ENCODE measurements at regions not wholly inside any gene's neighbourhood (a gene's known extent, or its start where the extent isn't known, plus 50 kb on each side); places are given as distances from the start of the nearest gene placed in this dataset.

DNA sequence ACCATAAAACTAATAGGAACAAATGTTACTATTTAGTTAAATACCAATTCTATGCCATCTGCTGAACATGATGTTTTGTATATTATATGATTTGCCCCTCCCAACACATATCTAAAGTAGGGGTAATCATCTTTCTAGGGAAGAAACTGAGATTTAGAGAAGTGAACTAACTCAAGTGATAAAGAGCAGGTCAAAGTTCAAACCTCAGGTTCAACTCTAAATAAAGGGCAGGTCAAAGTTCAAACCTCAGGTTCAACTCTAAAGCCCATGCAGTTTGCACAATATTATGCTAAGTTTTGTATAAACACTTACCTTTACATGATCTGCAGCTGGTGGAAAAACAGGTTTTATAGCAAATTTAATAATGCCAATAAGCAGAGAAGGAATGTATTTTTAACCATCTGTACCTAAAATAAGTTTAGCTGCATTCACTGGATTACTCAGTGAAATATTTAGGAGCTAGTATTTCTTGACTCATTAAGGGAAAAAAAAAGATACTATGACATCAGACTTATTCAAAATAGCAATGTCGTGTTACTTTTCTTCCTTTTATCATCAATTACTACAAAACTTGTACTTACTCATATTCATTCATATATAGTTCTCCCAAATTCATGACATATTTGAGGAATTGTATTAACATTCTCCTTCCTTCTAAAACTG lies 1194.3 kb upstream of the CELF2 start:
- H3K79me2 ChIP-seq (ENCODE audit: insufficient read depth, low read length), result no peaks in the 10 kb centered on the region
- TF ChIP-seq FOSL1 (IDR thresholded peaks at IDR 0.05; ENCODE audit: low read depth) (no peak), RAD21 (IDR thresholded peaks at IDR 0.05; ENCODE audit: low read depth) (no peak), SIN3A (IDR thresholded peaks at IDR 0.05; ENCODE audit: low read depth) (no peak)
- H3K36me3 ChIP-seq (ENCODE audit: control insufficient read depth in 1 of 2, insufficient read depth in 2 of 2, low read length in 2 of 2), result no peaks in the 10 kb centered on the region
- no peak overlapping the region for H3K9ac ChIP-seq (ENCODE audit: low read length)
- no peak overlapping the region for H3K4me2 ChIP-seq (ENCODE audit: low read length)
- ATAC-seq (no peak), DNase-seq (ENCODE audit: low read depth, low spot score) (no peak)
- intact Hi-C loops (cut with micrococcal nuclease), result no loop called here
- BruUV-seq (replicated peaks), result no TSS peak
- H3K27ac ChIP-seq (ENCODE audit: low read depth, low read length), result no peak overlapping the region
- H3K27me3 ChIP-seq (ENCODE audit: insufficient read depth, low read length), result no peaks in the 10 kb centered on the region
- H2AFZ ChIP-seq (ENCODE audit: low read depth, low read length, poor library complexity, severe bottlenecking), result no peak overlapping the region
- ChIA-PET POLR2A (no interaction called here), CTCF (no interaction called here), RAD21 (ENCODE audit: low non-redundant PET in 1 of 2, low total read pairs in 2 of 2, uncharacterized antibody in 2 of 2, unreplicated experiment in 2 of 2) (no interaction called here)
- H3K9me3 ChIP-seq (ENCODE audit: control insufficient read depth in 1 of 2, insufficient read depth in 1 of 2, low read depth in 1 of 2, low read length in 2 of 2), result peaks cover 6 to 21% of the 10 kb centered on the region in 2 experiments; a peak in 2 of 4 replicates
- no peaks in the 10 kb centered on the region for H3K9me2 ChIP-seq (ENCODE audit: insufficient read depth)
- no peak overlapping the region for H3K4me3 ChIP-seq (replicated peaks in 1 of 2; ENCODE audit: low read depth in 1 of 2, low read length in 2 of 2)
- H3K4me1 ChIP-seq (ENCODE audit: control insufficient read depth in 1 of 2, insufficient read depth in 2 of 2, low read length in 2 of 2), result no peaks in the 10 kb centered on the region
- no peaks in the 10 kb centered on the region; the same call in 1 of the 2 replicates for H4K20me1 ChIP-seq (ENCODE audit: insufficient read depth)

DNA sequence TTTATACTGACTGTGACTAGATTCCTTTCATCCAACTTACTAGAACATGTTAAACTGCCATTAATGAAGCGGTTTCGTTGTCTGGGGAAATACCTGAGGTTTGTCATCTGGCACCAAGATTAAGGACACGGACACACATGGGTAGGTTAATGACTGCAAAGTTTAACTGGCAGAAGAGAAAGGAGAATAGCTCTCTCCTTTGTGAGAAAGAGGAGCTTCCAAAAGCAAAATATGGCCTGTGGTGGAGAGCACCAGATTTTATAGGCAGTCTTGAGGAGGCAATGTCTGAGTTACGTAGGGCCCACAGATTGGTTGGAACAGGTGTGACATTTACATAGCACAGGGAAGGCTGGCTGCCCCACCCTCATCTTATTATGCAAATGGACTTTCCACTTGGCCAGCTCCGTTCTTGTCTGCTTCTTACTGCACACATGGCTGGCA lies 1193.0 kb upstream of the CELF2 start:
- no peak for DNase-seq (ENCODE audit: low read depth, low spot score)
- Histone ChIP-seq H3K4me3 (replicated peaks in 1 of 2; ENCODE audit: low read depth in 1 of 2, low read length in 2 of 2) (no peak overlapping the region), H3K4me2 (ENCODE audit: low read length) (no peak overlapping the region), H3K36me3 (ENCODE audit: control insufficient read depth in 1 of 2, insufficient read depth in 2 of 2, low read length in 2 of 2) (no peaks in the 10 kb centered on the region), H4K20me1 (ENCODE audit: insufficient read depth) (no peaks in the 10 kb centered on the region; the same call in 1 of the 2 replicates), H3K4me1 (ENCODE audit: control insufficient read depth in 1 of 2, insufficient read depth in 2 of 2, low read length in 2 of 2) (no peaks in the 10 kb centered on the region), H3K27ac (ENCODE audit: low read depth, low read length) (no peak overlapping the region), H3K9me2 (ENCODE audit: insufficient read depth) (no peaks in the 10 kb centered on the region), H2AFZ (ENCODE audit: low read depth, low read length, poor library complexity, severe bottlenecking) (no peak overlapping the region), H3K9me3 (ENCODE audit: control insufficient read depth in 1 of 2, insufficient read depth in 1 of 2, low read depth in 1 of 2, low read length in 2 of 2) (peaks cover 0 to 27% of the 10 kb centered on the region in 2 experiments; a peak in 2 of 4 replicates), H3K9ac (ENCODE audit: low read length) (no peak overlapping the region), H3K27me3 (ENCODE audit: insufficient read depth, low read length) (no peaks in the 10 kb centered on the region), H3K79me2 (ENCODE audit: insufficient read depth, low read length) (no peaks in the 10 kb centered on the region)
- ChIA-PET POLR2A (no interaction called here), CTCF (no interaction called here), RAD21 (ENCODE audit: low non-redundant PET in 1 of 2, low total read pairs in 2 of 2, uncharacterized antibody in 2 of 2, unreplicated experiment in 2 of 2) (no interaction called here)
- intact Hi-C loops (cut with micrococcal nuclease), result no loop called here
- ATAC-seq, result no peak
- BruUV-seq (replicated peaks), result no TSS peak
- TF ChIP-seq JUND (IDR thresholded peaks at IDR 0.05) (no peak), POLR2AphosphoS5 (IDR thresholded peaks at IDR 0.05; ENCODE audit: low read depth, low read length) (no peak), FOSL1 (IDR thresholded peaks at IDR 0.05; ENCODE audit: low read depth) (no peak), EZH2 (IDR thresholded peaks at IDR 0.05) (no peak), CBX3 (IDR thresholded peaks at IDR 0.05; ENCODE audit: low read depth) (no peak), CEBPB (IDR thresholded peaks at IDR 0.05; ENCODE audit: low read depth) (no peak), EZH2phosphoT487 (IDR thresholded peaks at IDR 0.05; ENCODE audit: borderline replicate concordance) (no peak), SIN3A (IDR thresholded peaks at IDR 0.05; ENCODE audit: low read depth) (no peak), POLR2A (IDR thresholded peaks at IDR 0.05; ENCODE audit: borderline replicate concordance, extremely low read depth, insufficient read depth, insufficient read length) (no peak)
- TF ChIP-seq, protein P1, sequence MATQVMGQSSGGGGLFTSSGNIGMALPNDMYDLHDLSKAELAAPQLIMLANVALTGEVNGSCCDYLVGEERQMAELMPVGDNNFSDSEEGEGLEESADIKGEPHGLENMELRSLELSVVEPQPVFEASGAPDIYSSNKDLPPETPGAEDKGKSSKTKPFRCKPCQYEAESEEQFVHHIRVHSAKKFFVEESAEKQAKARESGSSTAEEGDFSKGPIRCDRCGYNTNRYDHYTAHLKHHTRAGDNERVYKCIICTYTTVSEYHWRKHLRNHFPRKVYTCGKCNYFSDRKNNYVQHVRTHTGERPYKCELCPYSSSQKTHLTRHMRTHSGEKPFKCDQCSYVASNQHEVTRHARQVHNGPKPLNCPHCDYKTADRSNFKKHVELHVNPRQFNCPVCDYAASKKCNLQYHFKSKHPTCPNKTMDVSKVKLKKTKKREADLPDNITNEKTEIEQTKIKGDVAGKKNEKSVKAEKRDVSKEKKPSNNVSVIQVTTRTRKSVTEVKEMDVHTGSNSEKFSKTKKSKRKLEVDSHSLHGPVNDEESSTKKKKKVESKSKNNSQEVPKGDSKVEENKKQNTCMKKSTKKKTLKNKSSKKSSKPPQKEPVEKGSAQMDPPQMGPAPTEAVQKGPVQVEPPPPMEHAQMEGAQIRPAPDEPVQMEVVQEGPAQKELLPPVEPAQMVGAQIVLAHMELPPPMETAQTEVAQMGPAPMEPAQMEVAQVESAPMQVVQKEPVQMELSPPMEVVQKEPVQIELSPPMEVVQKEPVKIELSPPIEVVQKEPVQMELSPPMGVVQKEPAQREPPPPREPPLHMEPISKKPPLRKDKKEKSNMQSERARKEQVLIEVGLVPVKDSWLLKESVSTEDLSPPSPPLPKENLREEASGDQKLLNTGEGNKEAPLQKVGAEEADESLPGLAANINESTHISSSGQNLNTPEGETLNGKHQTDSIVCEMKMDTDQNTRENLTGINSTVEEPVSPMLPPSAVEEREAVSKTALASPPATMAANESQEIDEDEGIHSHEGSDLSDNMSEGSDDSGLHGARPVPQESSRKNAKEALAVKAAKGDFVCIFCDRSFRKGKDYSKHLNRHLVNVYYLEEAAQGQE (IDR thresholded peaks at IDR 0.05; ENCODE audit: low read depth), result no peak
- TF ChIP-seq, protein P2, sequence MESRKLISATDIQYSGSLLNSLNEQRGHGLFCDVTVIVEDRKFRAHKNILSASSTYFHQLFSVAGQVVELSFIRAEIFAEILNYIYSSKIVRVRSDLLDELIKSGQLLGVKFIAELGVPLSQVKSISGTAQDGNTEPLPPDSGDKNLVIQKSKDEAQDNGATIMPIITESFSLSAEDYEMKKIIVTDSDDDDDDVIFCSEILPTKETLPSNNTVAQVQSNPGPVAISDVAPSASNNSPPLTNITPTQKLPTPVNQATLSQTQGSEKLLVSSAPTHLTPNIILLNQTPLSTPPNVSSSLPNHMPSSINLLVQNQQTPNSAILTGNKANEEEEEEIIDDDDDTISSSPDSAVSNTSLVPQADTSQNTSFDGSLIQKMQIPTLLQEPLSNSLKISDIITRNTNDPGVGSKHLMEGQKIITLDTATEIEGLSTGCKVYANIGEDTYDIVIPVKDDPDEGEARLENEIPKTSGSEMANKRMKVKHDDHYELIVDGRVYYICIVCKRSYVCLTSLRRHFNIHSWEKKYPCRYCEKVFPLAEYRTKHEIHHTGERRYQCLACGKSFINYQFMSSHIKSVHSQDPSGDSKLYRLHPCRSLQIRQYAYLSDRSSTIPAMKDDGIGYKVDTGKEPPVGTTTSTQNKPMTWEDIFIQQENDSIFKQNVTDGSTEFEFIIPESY (IDR thresholded peaks at IDR 0.05; ENCODE audit: extremely low read depth, insufficient replicate concordance, low read length), result no peak
- TF ChIP-seq, protein P3, sequence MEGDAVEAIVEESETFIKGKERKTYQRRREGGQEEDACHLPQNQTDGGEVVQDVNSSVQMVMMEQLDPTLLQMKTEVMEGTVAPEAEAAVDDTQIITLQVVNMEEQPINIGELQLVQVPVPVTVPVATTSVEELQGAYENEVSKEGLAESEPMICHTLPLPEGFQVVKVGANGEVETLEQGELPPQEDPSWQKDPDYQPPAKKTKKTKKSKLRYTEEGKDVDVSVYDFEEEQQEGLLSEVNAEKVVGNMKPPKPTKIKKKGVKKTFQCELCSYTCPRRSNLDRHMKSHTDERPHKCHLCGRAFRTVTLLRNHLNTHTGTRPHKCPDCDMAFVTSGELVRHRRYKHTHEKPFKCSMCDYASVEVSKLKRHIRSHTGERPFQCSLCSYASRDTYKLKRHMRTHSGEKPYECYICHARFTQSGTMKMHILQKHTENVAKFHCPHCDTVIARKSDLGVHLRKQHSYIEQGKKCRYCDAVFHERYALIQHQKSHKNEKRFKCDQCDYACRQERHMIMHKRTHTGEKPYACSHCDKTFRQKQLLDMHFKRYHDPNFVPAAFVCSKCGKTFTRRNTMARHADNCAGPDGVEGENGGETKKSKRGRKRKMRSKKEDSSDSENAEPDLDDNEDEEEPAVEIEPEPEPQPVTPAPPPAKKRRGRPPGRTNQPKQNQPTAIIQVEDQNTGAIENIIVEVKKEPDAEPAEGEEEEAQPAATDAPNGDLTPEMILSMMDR (IDR thresholded peaks at IDR 0.05 in 2 of 3, conservative IDR thresholded peaks at IDR 0.05 in 1 of 3; ENCODE audit: borderline replicate concordance in 1 of 3, insufficient read depth in 1 of 3, low read depth in 2 of 3, low read length in 2 of 3), result no peak

Data from HCT116 (cell line).